HL-60 (cell line): ENCODE measurements at regions not wholly inside any gene's neighbourhood (a gene's known extent, or its start where the extent isn't known, plus 50 kb on each side); places are given as distances from the start of the nearest gene placed in this dataset.

Source experiments
- GABPA ChIP-seq: IDR thresholded peaks from 2 replicates; pipeline ENCODE4 v1.6.1; 2012; ENCODE audit warnings: low read depth
- TF ChIP-seq, protein P1 (sequence below): IDR thresholded peaks from one replicate; pipeline ENCODE4 v1.5.1; 2011; ENCODE audit warnings: low read length, control low read depth, inconsistent platforms; ENCODE audit not compliant: insufficient read depth

DNA sequence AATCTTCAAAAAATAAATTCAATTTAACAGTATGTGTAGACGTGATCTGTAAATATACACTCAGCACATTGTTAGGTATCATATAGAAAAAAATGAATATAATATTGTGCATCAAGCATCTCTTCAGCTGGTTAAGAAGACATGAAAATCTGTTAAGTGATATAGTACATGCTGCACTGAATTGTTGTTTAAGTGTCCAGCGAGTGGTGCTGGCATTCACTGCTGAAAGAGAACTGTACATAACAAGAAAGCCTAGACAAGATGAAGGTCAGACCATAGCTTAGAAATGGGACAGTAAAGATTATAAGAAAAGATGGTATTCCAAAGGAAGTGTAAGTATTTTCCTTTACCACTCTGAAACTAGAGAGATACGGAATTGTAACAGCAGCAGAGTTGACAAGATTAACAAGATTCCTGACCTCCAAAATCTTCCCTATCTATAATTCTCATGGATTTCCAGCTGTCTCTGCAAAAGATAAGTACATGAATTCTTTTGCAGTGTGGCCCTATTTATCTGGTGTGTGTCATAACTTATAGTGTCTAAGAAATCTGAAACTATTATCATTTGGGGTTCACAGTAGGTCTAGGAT lies 198.6 kb downstream of the FLRT2 start:
- TF ChIP-seq, protein P1, sequence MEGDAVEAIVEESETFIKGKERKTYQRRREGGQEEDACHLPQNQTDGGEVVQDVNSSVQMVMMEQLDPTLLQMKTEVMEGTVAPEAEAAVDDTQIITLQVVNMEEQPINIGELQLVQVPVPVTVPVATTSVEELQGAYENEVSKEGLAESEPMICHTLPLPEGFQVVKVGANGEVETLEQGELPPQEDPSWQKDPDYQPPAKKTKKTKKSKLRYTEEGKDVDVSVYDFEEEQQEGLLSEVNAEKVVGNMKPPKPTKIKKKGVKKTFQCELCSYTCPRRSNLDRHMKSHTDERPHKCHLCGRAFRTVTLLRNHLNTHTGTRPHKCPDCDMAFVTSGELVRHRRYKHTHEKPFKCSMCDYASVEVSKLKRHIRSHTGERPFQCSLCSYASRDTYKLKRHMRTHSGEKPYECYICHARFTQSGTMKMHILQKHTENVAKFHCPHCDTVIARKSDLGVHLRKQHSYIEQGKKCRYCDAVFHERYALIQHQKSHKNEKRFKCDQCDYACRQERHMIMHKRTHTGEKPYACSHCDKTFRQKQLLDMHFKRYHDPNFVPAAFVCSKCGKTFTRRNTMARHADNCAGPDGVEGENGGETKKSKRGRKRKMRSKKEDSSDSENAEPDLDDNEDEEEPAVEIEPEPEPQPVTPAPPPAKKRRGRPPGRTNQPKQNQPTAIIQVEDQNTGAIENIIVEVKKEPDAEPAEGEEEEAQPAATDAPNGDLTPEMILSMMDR: no peak
- TF ChIP-seq GABPA: no peak
